ENCODE measurements at regions not wholly inside any gene's neighbourhood (a gene's known extent, or its start where the extent isn't known, plus 50 kb on each side); places are given as distances from the start of the nearest gene placed in this dataset.

- Histone ChIP-seq H3K27me3 (no peaks in the 10 kb centered on the region), H3K4me3 (replicated peaks in 1 of 3) (no peak overlapping the region), H3K4me1 (no peaks in the 10 kb centered on the region), H3K36me3 (no peaks in the 10 kb centered on the region), H3K9me3 (no peaks in the 10 kb centered on the region), H3K27ac (no peak overlapping the region)
- no peak for TF ChIP-seq POLR2A (IDR thresholded peaks at IDR 0.05)
- TF ChIP-seq, protein P1, sequence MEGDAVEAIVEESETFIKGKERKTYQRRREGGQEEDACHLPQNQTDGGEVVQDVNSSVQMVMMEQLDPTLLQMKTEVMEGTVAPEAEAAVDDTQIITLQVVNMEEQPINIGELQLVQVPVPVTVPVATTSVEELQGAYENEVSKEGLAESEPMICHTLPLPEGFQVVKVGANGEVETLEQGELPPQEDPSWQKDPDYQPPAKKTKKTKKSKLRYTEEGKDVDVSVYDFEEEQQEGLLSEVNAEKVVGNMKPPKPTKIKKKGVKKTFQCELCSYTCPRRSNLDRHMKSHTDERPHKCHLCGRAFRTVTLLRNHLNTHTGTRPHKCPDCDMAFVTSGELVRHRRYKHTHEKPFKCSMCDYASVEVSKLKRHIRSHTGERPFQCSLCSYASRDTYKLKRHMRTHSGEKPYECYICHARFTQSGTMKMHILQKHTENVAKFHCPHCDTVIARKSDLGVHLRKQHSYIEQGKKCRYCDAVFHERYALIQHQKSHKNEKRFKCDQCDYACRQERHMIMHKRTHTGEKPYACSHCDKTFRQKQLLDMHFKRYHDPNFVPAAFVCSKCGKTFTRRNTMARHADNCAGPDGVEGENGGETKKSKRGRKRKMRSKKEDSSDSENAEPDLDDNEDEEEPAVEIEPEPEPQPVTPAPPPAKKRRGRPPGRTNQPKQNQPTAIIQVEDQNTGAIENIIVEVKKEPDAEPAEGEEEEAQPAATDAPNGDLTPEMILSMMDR (IDR thresholded peaks at IDR 0.05) = no peak
- DNase-seq = no peak
- 70 to 71% methylated on average over 1 of the region's 1 CpG for WGBS, 2 donors
- intact Hi-C loops (cut with DNase I) = no loop called here
These were observed 65.7 kb downstream of the SLITRK5 start for GRCh38 chr13:87736849-87737385.

DNA sequence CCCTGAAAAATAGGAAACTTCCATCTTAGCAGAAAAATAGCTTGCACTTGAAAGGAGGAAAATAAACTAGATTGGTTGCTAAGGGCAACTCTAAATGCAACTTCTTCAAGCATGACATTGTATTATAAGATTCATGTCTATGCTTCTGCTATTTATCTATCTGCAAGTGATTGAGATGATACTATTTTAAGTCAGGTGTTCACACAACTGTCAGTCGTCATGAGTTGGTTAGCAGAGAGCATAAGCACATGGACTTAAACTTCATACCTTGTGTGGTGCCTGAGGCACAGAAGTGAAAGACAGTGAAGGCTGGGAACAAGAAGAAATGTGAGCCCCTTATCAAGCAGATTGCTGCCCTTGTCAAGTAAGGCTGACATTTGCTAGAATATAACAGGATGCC is 82.9 kb downstream of the SLITRK5 start:
- Histone ChIP-seq H3K9me3 (no peaks in the 10 kb centered on the region), H3K27ac (no peak overlapping the region), H3K4me3 (replicated peaks in 1 of 3) (no peak overlapping the region), H3K36me3 (no peaks in the 10 kb centered on the region), H3K4me1 (no peaks in the 10 kb centered on the region), H3K27me3 (no peaks in the 10 kb centered on the region)
- TF ChIP-seq POLR2A (IDR thresholded peaks at IDR 0.05) = no peak
- TF ChIP-seq, protein P1 (IDR thresholded peaks at IDR 0.05) = no peak
- DNase-seq = no peak
- intact Hi-C loops (cut with DNase I) = no loop called here
- WGBS, 2 donors = 69 to 70% methylated on average over 1 of the region's 1 CpG

DNA sequence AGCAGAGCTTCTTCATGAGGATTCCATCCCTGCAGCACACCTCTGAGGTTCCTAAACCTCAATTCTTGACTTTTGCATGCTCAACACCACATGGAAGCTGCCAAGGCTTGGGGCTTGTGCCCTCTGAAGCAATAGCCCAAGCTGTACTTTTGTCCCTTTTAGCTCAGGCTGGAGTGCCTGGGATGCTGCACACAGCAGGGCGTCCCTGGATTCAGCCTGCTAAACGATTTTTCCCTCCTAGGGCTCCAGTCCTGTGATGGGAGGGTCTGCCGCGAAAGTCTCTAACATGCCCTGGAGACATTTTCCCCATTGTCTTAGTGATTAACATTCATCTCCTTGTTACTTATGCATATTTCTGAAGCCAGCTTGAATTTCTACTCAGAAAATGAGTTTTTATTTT is 98.3 kb downstream of the SLITRK5 start:
- WGBS, 2 donors = 72 to 79% methylated on average over 4 of the region's 4 CpGs
- TF ChIP-seq, protein P1 (IDR thresholded peaks at IDR 0.05) = no peak
- no peak for TF ChIP-seq POLR2A (IDR thresholded peaks at IDR 0.05)
- no peaks in the 10 kb centered on the region for H3K4me1 ChIP-seq
- no peak for DNase-seq
- no peak overlapping the region for H3K27ac ChIP-seq
- intact Hi-C loops (cut with DNase I) = no loop called here
- H3K9me3 ChIP-seq = no peaks in the 10 kb centered on the region
- H3K27me3 ChIP-seq = no peaks in the 10 kb centered on the region
- H3K36me3 ChIP-seq = no peaks in the 10 kb centered on the region
- no peak overlapping the region for H3K4me3 ChIP-seq (replicated peaks in 1 of 3)

DNA sequence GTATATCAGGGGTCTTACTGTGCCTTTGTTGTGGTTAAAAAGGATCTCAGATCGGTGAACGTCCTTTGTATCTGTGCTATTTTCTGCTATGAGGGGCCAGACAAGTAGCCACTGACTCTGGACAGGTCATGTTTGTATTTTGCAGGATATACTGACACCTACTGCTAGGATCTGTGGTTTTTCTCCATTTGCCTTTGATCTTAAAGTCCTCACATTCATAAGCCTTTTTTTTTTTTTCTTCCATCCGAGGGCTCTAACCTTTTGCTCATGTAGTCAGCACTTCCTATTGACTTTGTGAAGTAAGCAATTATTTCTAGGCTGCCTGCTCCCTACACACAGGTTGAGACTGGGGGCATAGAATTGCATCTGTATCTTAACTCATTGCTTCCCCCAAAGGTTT is 106.2 kb downstream of the SLITRK5 start:
- Histone ChIP-seq H3K36me3 (no peaks in the 10 kb centered on the region), H3K4me3 (replicated peaks in 1 of 3) (no peak overlapping the region), H3K9me3 (no peaks in the 10 kb centered on the region), H3K4me1 (no peaks in the 10 kb centered on the region), H3K27me3 (no peaks in the 10 kb centered on the region), H3K27ac (no peak overlapping the region)
- DNase-seq = no peak
- no peak for TF ChIP-seq POLR2A (IDR thresholded peaks at IDR 0.05)
- TF ChIP-seq, protein P1 (IDR thresholded peaks at IDR 0.05) = peak in 2 of 6 experiments; percentile 43 to 48
- intact Hi-C loops (cut with DNase I) = no loop called here
- 35 to 44% methylated on average over 3 of the region's 3 CpGs for WGBS, 2 donors

GRCh38 chr13:87778128-87778527 is 107.0 kb downstream of the SLITRK5 start:
- no peaks in the 10 kb centered on the region for H3K9me3 ChIP-seq
- H3K4me3 ChIP-seq (replicated peaks in 1 of 3) = no peak overlapping the region
- H3K4me1 ChIP-seq = no peaks in the 10 kb centered on the region
- H3K27ac ChIP-seq = no peak overlapping the region
- WGBS, 2 donors = 88 to 90% methylated on average over 3 of the region's 3 CpGs
- intact Hi-C loops (cut with DNase I) = no loop called here
- no peak for TF ChIP-seq POLR2A (IDR thresholded peaks at IDR 0.05)
- TF ChIP-seq, protein P1 (IDR thresholded peaks at IDR 0.05) = no peak
- no peaks in the 10 kb centered on the region for H3K36me3 ChIP-seq
- no peaks in the 10 kb centered on the region for H3K27me3 ChIP-seq
- DNase-seq = no peak

Measured in thyroid gland (tissue), 4 donors.